ENCODE measurements at regions not wholly inside any gene's neighbourhood (a gene's known extent, or its start where the extent isn't known, plus 50 kb on each side); places are given as distances from the start of the nearest gene placed in this dataset.

GRCh38 chr1:106289265-106289928, 767.1 kb upstream of the PRMT6 start:
- TF ChIP-seq CTCF (IDR thresholded peaks at IDR 0.05) (no peak), POLR2A (IDR thresholded peaks at IDR 0.05) (no peak)
- intact Hi-C loops (cut with DNase I; ENCODE audit: low total_unique reads): no loop called here
- H3K4me3 ChIP-seq (ENCODE audit: low read depth, poor library complexity, severe bottlenecking): no peak overlapping the region
- DNase-seq (ENCODE audit: low spot score in 2 of 2): no peak
- 85 to 92% methylated on average over 3 of the region's 3 CpGs for WGBS, 2 donors

GRCh38 chr1:106290805-106291501, 765.5 kb upstream of the PRMT6 start:
- TF ChIP-seq POLR2A (IDR thresholded peaks at IDR 0.05) (no peak), CTCF (IDR thresholded peaks at IDR 0.05) (no peak)
- intact Hi-C loops (cut with DNase I; ENCODE audit: low total_unique reads): no loop called here
- DNase-seq (ENCODE audit: low spot score in 2 of 2): no peak
- H3K4me3 ChIP-seq (ENCODE audit: low read depth, poor library complexity, severe bottlenecking): no peak overlapping the region
- 59 to 72% methylated on average over 13 of the region's 13 CpGs for WGBS, 2 donors

- intact Hi-C loops (cut with DNase I; ENCODE audit: low total_unique reads): no loop called here
- H3K4me3 ChIP-seq (ENCODE audit: low read depth, poor library complexity, severe bottlenecking): no peak overlapping the region
- DNase-seq (ENCODE audit: low spot score in 2 of 2): no peak
- 72 to 77% methylated on average over 4 of the region's 4 CpGs for WGBS, 2 donors
- TF ChIP-seq POLR2A (IDR thresholded peaks at IDR 0.05): no peak
- TF ChIP-seq CTCF (IDR thresholded peaks at IDR 0.05): no peak
These were observed 764.3 kb upstream of the PRMT6 start for GRCh38 chr1:106292130-106292529.

- TF ChIP-seq CTCF (IDR thresholded peaks at IDR 0.05): no peak
- no peak for TF ChIP-seq POLR2A (IDR thresholded peaks at IDR 0.05)
- H3K4me3 ChIP-seq (ENCODE audit: low read depth, poor library complexity, severe bottlenecking): no peak overlapping the region
- no peak for DNase-seq (ENCODE audit: low spot score in 2 of 2)
- intact Hi-C loops (cut with DNase I; ENCODE audit: low total_unique reads): no loop called here
- 78 to 88% methylated on average over 1 of the region's 1 CpG for WGBS, 2 donors
These were observed 760.0 kb upstream of the PRMT6 start for GRCh38 chr1:106296431-106296830.

GRCh38 chr1:106304106-106304505, 752.4 kb upstream of the PRMT6 start:
- intact Hi-C loops (cut with DNase I; ENCODE audit: low total_unique reads): no loop called here
- WGBS, 2 donors: 34 to 39% methylated on average over 3 of the region's 3 CpGs
- TF ChIP-seq POLR2A (IDR thresholded peaks at IDR 0.05): no peak
- TF ChIP-seq CTCF (IDR thresholded peaks at IDR 0.05): no peak
- H3K4me3 ChIP-seq (ENCODE audit: low read depth, poor library complexity, severe bottlenecking): no peak overlapping the region
- no peak for DNase-seq (ENCODE audit: low spot score in 2 of 2)
